ENCODE measurements at regions not wholly inside any gene's neighbourhood (a gene's known extent, or its start where the extent isn't known, plus 50 kb on each side); places are given as distances from the start of the nearest gene placed in this dataset.

DNA sequence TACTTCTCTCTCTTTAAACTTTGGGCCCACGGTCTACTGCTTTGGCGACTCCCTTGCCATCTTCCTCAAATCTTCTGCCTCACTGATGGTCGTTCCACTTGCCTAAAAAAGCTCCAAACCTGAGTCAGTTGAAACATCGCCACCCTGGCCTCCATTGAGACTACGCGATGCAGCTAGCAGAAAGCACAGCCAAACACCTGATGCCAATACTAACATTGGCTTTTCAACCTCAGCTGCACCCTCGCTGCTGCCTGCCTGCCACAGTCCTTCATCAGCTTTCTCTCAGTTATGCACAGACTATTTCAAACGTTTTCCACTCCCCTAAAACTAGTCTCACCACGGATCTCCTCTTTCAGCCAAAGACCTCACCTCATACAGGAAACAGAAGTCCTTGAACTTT is 214.2 kb upstream of the TMCO5A start:
- no peak for DNase-seq

DNA sequence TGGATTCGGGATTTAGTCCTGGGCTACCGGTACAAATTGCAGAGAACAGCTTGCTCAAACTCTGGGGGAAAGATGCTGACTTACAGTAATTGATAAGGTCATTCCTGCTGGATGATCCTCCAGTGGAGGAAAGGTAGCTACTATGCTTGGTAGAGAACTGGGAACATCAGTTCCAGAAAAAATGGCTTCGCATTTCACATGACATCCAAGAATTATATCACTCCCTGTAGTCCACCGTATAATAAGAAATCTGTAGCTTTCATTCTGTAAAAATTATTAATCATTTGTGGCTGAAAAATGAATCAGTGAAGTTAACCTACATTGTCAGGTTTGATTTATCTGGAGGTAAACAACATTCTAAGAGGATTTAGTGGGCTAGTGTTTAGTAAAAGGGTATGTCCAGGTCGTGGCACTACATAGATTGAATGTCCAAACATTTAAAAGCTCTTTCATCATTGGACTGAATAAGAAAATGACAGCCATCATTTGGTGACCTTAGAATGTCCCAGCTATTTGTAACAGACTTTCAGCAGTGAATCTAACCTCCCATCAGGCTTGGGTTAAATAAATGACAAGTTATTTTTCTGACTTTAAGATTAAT is 203.2 kb upstream of the TMCO5A start:
- DNase-seq = no peak

DNA sequence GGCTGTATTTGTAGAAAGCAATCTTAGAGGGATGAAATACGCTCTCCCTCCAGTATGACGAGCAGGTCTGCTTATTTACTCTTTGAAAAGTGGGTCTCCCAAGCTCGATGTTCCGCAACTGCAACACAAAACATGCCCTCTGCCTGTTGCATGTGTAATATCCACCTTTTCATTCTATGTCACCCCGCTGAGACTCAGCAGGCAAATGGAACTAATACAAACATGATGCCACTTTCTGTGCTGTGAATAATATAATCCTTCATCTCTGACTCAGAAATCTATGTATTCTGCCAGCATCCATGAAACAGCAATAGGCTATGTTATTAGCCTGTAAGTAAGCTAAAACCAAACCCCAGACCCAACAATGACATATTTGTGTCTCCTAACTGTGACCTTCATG is 200.8 kb upstream of the TMCO5A start:
- DNase-seq = no peak

DNA sequence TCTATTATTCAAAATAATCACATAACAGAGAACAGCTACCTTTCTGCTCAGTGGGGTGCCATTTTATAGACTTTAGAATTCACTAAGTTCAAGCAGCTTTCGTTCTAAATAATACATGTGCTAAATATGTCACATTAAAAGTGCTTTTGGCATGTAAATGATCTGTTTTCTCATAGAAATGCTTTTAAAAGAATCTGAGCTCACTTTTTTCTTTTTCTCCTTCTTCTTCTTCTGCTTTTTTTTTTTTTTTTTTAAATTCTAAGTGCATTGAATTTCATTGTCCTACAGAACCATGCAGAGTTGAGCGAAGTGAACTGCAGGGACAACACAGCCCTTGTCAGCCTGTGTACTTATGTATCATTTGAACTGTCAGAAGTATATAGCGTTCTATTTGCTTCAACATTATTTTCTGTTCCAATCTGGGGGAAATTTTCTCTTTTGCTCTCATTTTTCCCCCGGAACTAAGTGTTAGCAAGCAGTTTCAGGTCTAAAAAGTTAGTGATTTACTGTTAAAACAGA is 193.8 kb upstream of the TMCO5A start:
- DNase-seq = no peak

- no peak for DNase-seq
Measured at GRCh38 chr15:37743826-37744225, 190.6 kb upstream of the TMCO5A start.

DNA sequence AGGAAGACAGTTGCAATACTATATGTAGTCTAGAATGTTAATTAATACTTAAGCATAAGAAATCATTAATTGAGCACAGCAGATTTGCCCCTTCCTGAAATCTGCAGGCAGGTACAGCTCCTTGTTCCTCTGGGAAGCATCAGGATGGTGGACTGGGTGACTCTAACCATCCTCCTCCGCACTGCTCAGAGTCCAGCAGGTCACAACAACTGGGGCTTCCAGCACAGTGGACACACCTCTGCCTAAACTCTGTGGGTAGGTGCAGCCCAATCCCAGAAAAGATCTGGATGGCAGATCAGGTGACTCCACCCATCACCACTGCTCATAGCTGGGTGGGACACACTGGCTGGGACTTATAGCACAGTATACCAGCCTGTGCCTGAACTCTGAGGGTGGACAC is 189.9 kb upstream of the TMCO5A start:
- no peak for DNase-seq

- no peak for DNase-seq
Measured at GRCh38 chr15:37751401-37751800, 183.0 kb upstream of the TMCO5A start.

GRCh38 chr15:37756407-37756806 is 178.0 kb upstream of the TMCO5A start:
- no peak for DNase-seq

DNA sequence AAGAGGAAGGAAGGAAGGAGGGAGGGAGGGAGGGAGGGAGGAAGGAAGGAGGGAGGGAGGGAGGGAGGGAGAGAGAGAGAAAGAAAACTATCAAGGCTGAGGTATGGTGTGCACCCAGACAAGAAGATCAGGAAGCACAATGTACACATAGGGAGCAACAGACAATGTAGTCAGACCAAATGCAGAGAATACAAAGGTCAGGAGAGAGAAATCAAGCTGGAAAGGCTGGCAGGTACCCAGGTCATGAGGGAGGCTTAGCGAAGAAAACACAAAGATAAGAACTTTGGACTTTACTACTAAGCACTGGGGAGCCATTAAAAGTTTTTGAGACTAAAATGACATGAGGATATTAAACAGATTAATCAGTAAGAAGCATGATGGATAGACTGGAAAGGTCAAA is 176.0 kb upstream of the TMCO5A start:
- no peak for DNase-seq

DNA sequence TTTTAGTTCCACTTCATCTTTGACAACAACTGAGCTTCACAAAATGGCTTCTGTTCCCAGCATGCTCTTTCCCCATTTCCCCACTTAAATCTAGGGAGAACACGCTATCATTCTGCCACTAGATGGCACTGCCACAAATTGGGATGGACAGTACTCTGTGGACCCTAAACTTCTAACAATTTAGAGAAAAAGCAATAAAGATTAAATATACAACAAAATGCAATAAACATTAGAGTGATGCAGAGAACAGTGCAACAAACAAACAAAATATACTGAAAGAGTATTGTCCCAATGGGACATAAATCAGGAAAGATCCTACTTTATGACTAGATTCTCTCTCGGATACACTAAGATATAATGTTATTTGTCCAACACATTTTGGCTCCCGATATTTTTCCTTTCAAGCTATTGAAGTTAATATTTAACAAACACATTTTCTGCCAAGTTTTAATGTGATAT is 169.7 kb upstream of the TMCO5A start:
- no peak for DNase-seq

DNA sequence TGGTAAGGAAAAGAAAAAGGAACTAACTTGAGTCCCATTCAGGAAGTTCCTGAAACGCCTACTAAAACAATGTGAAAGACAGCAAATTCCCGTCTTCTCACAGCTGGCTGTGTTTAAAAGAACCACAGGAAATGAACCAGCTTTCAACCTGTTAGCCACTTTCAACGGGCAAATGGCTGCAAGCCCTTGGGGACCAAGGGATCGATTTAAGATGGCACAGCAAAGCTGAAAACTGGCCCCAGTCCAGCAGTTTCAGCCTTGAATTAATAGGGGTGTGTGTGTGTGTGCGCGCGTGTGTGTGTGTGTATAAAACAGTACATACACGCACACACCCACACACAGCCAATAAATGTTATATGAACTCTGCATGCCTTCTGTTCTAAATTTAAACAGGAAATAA is 168.7 kb upstream of the TMCO5A start:
- DNase-seq = no peak

GRCh38 chr15:37767841-37768455 is 166.5 kb upstream of the TMCO5A start:
- no peak for DNase-seq

DNA sequence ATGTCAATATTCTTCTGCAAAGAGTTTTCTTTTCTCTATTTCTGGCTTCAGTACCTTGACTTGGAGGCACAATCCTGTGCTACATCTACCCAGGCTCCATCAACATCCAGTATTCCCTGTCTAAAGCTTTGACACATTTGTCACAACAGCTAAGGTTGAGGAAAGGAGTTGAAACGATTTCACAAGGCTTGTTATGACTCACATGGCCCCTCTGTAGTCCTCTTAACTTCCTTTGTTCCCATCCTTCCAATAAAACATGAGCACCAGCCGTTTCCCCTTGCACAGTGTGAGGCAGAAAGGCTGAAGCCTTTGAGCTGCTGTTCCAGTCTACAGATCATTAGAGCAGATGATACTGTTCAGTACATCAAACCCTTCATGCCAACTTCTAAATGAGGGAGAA is 163.0 kb upstream of the TMCO5A start:
- DNase-seq = no peak

DNA sequence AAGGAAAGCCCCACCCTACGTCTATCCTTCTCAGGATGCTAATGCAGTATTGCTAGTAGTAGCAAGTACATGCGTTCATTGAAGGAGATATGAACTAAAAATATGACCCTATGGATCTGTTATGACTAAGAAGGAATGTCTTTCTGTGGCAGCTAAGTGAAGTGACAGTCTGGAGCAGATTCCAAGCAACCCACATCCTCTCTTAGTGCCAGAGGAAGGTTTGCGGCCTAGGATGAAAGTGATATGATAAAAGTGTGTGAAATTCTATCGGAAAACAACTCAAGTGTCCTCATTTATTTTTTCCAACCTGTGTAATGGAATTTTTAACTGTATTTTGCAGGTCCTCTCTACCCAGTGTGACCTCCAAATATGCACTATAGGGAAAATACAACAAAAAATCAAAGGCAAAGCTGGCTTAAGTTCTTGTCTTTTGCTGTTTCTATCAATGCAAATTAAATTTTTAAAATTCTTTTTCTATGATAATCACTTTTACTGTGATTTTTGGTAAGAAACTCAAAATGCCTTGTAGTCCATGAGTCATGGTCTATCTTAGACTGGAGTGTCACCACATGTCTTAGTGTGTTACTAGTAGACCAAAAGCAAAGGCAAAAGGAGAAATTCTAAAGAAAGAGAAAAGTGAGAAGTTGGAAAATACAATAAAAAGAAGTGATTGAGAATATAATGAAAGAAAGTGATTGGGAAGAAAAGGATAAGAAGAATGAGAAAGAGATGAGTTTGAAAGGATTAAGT is 161.2 kb upstream of the TMCO5A start:
- DNase-seq = no peak

GRCh38 chr15:37774961-37775360 is 159.5 kb upstream of the TMCO5A start:
- DNase-seq = no peak

DNA sequence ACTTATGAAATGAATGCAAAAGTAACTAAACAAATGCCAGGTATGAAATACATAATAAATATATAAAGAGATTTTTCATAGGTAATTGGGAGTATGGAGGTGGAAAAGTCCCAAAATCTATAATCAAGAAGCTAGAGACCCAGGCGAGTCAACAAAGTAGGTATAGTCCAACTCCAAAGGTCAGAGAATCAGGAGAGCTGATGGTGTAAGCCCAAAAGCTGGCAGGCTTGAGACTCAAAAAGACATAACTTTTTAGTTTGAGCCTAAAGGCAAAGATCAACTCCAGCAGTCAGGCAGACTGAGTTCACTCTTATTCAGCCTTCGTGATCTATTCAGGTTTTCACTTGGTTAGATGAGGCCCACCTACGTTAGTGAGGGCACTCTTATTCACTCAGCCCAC is 157.4 kb upstream of the TMCO5A start:
- DNase-seq = no peak

DNA sequence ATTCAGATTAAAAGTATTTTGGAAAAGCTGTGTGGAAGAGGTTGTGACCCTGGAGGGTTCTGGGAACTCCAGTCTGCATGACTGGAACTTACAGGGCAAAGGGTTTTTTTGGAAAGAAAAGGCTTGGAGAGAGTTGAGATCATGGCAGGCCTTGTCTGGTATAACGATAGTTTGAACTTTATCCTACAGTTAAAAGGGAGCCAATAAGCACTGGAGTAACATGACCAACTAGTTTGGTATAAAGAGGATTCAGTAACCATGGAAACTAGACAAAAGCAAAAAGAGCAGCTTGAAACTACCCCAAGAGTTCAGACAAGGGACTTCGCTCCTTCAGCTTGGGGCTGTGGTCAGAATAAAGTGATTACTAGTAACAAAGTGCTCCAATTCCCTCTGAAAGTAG is 151.2 kb upstream of the TMCO5A start:
- no peak for DNase-seq

DNA sequence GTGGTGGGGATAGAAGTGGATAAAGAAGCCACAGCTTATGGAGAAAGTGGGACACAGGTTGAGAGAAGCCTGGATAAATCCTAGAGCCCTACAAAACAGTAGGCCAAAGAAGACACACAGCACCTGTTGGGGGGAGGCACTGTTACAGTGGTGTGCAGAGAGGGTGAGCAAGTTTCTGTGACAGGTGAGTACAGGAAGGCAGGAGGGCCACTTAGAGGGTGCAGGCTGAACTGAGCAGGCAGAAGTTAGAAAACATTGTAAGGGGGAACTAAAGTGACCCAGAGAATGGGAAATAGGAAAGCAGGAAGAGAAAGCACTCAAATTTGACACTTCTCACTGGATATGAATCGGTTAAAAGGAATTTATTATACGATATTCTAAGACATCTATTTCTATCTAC is 146.1 kb upstream of the TMCO5A start:
- DNase-seq = no peak

- DNase-seq = no peak
Measured at GRCh38 chr15:37788767-37789396, 145.6 kb upstream of the TMCO5A start.

- no peak for DNase-seq
Measured at GRCh38 chr15:37789397-37789786, 145.0 kb upstream of the TMCO5A start.

DNA sequence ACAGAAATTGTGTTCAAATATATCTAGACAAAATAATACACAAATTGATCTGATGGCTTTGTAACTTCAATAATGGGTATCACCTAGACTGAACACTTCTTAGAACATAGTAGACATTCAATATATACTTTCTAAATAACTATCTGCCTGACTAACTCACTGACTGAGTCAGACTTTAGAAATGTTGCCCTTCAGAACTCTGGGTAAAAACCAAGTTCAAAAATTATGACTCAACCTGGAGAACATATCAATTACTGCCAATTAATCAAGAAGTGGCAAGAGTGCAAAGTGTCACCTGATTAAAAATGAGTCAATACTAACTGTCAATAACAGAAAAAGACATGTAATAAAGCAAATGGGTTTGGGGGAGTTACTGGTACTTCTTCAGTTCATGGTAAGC is 144.6 kb upstream of the TMCO5A start:
- no peak for DNase-seq

GRCh38 chr15:37791693-37792092 is 142.7 kb upstream of the TMCO5A start:
- no peak for DNase-seq

- DNase-seq = no peak
Measured at GRCh38 chr15:37792351-37792750, 142.1 kb upstream of the TMCO5A start.

DNA sequence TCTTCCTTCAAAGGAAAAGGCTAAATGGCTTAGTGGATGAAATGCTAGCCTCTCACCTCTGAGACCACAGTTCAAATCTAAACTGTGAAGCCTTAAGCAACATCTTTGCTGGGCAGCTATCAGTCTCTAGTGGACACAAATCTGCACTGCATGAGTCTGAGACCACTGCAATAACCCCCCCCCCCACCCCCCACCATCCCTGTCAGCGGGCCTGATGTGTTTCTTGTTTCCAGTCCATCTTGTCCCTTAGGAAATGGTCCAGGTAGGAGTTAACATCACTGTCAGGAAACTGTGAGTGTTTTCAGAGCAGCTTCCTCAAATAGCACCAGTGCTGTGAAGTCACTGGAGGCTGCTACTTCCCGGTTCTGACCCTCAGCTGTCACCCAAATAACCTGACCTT is 140.6 kb upstream of the TMCO5A start:
- no peak for DNase-seq
